Neural cell (in vitro differentiated cells): ENCODE measurements at regions not wholly inside any gene's neighbourhood (a gene's known extent, or its start where the extent isn't known, plus 50 kb on each side); places are given as distances from the start of the nearest gene placed in this dataset.

Experiments used
- H2AFZ ChIP-seq: fragments of 200-600, 300-800 bp; sonication (generic), shearing (Covaris generic); 2 replicates; pipeline ENCODE4 v1.6.0; 2014; ENCODE audit warnings: low read depth, mild to moderate bottlenecking, antibody characterized with exemption, low read length, moderate library complexity
- H3F3A ChIP-seq: fragments of 200-600 bp; shearing (Covaris generic); 2 replicates; pipeline ENCODE4 v1.6.1; 2016; ENCODE audit warnings: mild to moderate bottlenecking, moderate library complexity, mixed read lengths, antibody characterized with exemption, low read length; ENCODE audit not compliant: insufficient read depth, poor library complexity, severe bottlenecking
- H3K27ac ChIP-seq: fragments of 200-600, 300-800 bp; sonication (generic), shearing (Covaris generic); 2 replicates; pipeline ENCODE4 v1.5.1; 2014; ENCODE audit warnings: mild to moderate bottlenecking, low read length, moderate library complexity
- H3K27me3 ChIP-seq: fragments of 300-800, 200-600 bp; sonication (generic), shearing (Covaris generic); 2 replicates; pipeline ENCODE4 v1.6.0; 2014; ENCODE audit warnings: mild to moderate bottlenecking, low read depth, low read length, moderate library complexity; ENCODE audit not compliant: insufficient read depth
- H3K36me3 ChIP-seq: fragments of 300-800, 200-600 bp; sonication (generic), shearing (Covaris generic); 2 replicates; pipeline ENCODE4 v1.5.1; 2014; ENCODE audit warnings: mild to moderate bottlenecking, antibody characterized with exemption, low read length, moderate library complexity; ENCODE audit not compliant: insufficient read depth
- H3K4me2 ChIP-seq: fragments of 300-800, 200-600 bp; sonication (generic), shearing (Covaris generic); 2 replicates; pipeline ENCODE4 v1.6.0; 2014; ENCODE audit warnings: mild to moderate bottlenecking, low read length
- H3K4me3 ChIP-seq: fragments of 300-800, 200-600 bp; sonication (generic), shearing (Covaris generic); 2 replicates; pipeline ENCODE4 v1.5.1; 2014; ENCODE audit warnings: mild to moderate bottlenecking, low read length, moderate library complexity
- H3K79me2 ChIP-seq: fragments of 200-600 bp; shearing (Covaris generic); replicated peaks from 2 replicates; pipeline ENCODE4 v1.6.0; 2014; ENCODE audit warnings: mild to moderate bottlenecking, low read length, moderate library complexity; ENCODE audit not compliant: insufficient read depth
- H3K9ac ChIP-seq: fragments of 300-800, 200-600 bp; sonication (generic), shearing (Covaris generic); 2 replicates; pipeline ENCODE4 v1.6.1; 2016; ENCODE audit warnings: mild to moderate bottlenecking, low read length, mixed read lengths
- H3K9me2 ChIP-seq: fragments of 200-600 bp; shearing (Covaris generic); 2 replicates; pipeline ENCODE4 v1.6.1; 2016; ENCODE audit warnings: mild to moderate bottlenecking, low read length, mixed read lengths; ENCODE audit not compliant: insufficient read depth
- H3K9me3 ChIP-seq: fragments of 200-600, 300-800 bp; sonication (generic), shearing (Covaris generic); 2 replicates; pipeline ENCODE4 v1.6.1; 2016; ENCODE audit warnings: mild to moderate bottlenecking, mixed run types, low read length, moderate library complexity, mixed read lengths
- H4K20me1 ChIP-seq: fragments of 200-600 bp; shearing (Covaris generic); 2 replicates; pipeline ENCODE4 v1.6.1; 2016; ENCODE audit warnings: mild to moderate bottlenecking, mixed run types; ENCODE audit not compliant: insufficient read depth
- EP300 ChIP-seq: fragments of 450-650 bp; conservative IDR thresholded peaks from 2 replicates; pipeline ENCODE4 v1.6.1; 2014; ENCODE audit warnings: antibody characterized with exemption, mild to moderate bottlenecking, moderate library complexity; ENCODE audit not compliant: poor library complexity, severe bottlenecking
- EZH2 ChIP-seq: fragments of 200-600, 300-800 bp; shearing (Covaris generic), sonication (generic); IDR thresholded peaks from 2 replicates; pipeline ENCODE4 v1.6.1; 2014; ENCODE audit warnings: antibody characterized with exemption, low read length, borderline replicate concordance, mild to moderate bottlenecking; ENCODE audit not compliant: insufficient read depth, poor library complexity, severe bottlenecking
- MXI1 ChIP-seq: fragments of 450-650 bp; conservative IDR thresholded peaks from 2 replicates; pipeline ENCODE4 v1.6.1; 2014; ENCODE audit warnings: antibody characterized with exemption, mild to moderate bottlenecking; ENCODE audit not compliant: poor library complexity, severe bottlenecking
- POLR2AphosphoS5 ChIP-seq: IDR thresholded peaks from 2 replicates; pipeline ENCODE4 v1.6.1; 2012
- RAD21 ChIP-seq: fragments of 450-650 bp; conservative IDR thresholded peaks from 2 replicates; pipeline ENCODE4 v1.6.1; 2014; ENCODE audit warnings: antibody characterized with exemption, mild to moderate bottlenecking, moderate library complexity
- SMC3 ChIP-seq: fragments of 450-650 bp; conservative IDR thresholded peaks from 2 replicates; pipeline ENCODE4 v1.6.1; 2014; ENCODE audit warnings: antibody characterized with exemption, mild to moderate bottlenecking, moderate library complexity; ENCODE audit not compliant: poor library complexity
- TAF1 ChIP-seq: IDR thresholded peaks from 2 replicates; pipeline ENCODE4 v1.6.1; 2012; ENCODE audit warnings: low read depth
- TF ChIP-seq, protein P1 (sequence below): fragments of 450-650 bp; IDR thresholded peaks from 2 replicates; pipeline ENCODE4 v1.5.1; 2014; ENCODE audit warnings: antibody characterized with exemption, mild to moderate bottlenecking, moderate library complexity; ENCODE audit not compliant: poor library complexity, severe bottlenecking
- TF ChIP-seq, protein P2 (sequence below): IDR thresholded peaks from 2 replicates; pipeline ENCODE4 v1.6.1; 2012; ENCODE audit warnings: borderline replicate concordance

DNA sequence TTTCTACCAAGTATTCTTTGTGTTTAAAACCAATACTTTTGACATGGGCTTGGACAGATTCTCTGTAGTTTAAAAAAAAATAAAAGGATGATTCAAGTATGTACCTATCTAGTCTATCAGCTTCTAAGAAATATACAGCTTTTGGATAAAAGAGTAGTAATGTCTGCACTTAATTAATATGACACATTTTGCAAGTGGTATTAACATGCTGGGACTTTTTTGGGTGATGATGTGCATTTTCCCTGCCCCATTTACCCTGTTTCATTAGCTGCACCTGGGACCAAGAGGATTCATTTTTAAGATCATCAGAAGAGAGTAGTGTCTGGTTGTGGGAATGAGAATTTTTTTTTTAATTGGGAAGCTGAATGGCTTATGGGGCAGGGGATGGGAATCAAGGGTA lies 236.2 kb upstream of the KLF14 start:
- H3K27me3 ChIP-seq, result no peaks in the 10 kb centered on the region
- H3K9me2 ChIP-seq, result no peaks in the 10 kb centered on the region
- no peak overlapping the region for H3K4me3 ChIP-seq
- H3K9ac ChIP-seq, result no peak overlapping the region
- H4K20me1 ChIP-seq, result no peaks in the 10 kb centered on the region
- H2AFZ ChIP-seq, result no peak overlapping the region
- no peak overlapping the region for H3K4me2 ChIP-seq
- no peak overlapping the region for H3K27ac ChIP-seq
- H3K9me3 ChIP-seq, result no peaks in the 10 kb centered on the region
- TF ChIP-seq MXI1 (no peak), POLR2AphosphoS5 (no peak), EP300 (no peak), TAF1 (no peak), SMC3 (no peak), RAD21 (no peak)
- H3F3A ChIP-seq, result no peaks in the 10 kb centered on the region
- H3K36me3 ChIP-seq, result no peaks in the 10 kb centered on the region
- no peaks in the 10 kb centered on the region for H3K79me2 ChIP-seq

DNA sequence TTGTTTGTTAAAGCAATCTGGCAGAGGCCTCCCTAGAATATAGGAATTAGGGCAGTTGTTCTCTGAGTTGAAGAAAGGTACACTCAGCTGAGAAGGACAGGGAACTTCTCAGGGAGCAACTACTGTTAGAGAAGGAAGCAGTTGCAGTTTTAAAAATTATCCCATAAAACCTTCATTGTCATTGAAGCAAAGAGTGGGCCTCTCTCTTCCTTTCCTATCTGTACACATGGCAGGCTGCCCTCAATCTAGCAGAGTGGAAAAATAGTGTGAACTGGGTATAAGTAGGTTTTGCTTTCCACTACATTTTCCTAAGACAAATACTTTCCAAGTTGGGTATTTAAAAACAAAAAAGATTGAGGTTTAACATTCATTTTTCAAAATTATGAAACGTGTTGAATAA lies 236.7 kb upstream of the KLF14 start:
- Histone ChIP-seq H3K79me2 (no peaks in the 10 kb centered on the region), H3K27ac (no peak overlapping the region)

DNA sequence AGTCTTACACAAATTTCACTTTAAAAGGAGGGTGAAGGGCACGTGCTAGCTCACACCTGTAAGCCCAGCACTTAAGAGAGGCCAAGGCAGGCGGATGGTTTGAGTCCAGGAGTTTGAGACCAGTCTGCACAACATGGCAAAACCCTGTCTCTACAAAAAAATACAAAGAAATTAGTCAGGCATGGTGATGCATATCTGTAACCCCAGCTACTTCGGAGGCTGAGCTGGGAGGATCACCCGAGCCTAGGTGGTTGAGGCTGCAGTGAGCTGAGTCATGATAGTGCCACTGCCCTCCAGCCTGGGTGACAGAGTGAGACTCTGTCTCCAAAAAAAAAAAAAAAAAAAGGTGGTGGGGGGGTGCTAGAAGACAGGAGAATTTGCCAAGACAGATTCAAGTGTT lies 237.3 kb upstream of the KLF14 start:
- Histone ChIP-seq H4K20me1 (no peaks in the 10 kb centered on the region), H2AFZ (no peak overlapping the region), H3K4me2 (no peak overlapping the region), H3K9ac (no peak overlapping the region), H3K9me2 (no peaks in the 10 kb centered on the region), H3K79me2 (no peaks in the 10 kb centered on the region), H3K9me3 (no peaks in the 10 kb centered on the region), H3K4me3 (no peak overlapping the region), H3K36me3 (no peaks in the 10 kb centered on the region), H3K27me3 (no peaks in the 10 kb centered on the region), H3K27ac (no peak overlapping the region), H3F3A (no peaks in the 10 kb centered on the region)
- TF ChIP-seq EP300 (no peak), MXI1 (no peak), POLR2AphosphoS5 (no peak)

More for the DNA sequence above, 236.7 kb upstream of the KLF14 start:
- Histone ChIP-seq H3K9me3 (no peaks in the 10 kb centered on the region), H3K4me2 (no peak overlapping the region), H3F3A (no peaks in the 10 kb centered on the region), H3K9ac (no peak overlapping the region), H2AFZ (no peak overlapping the region), H3K36me3 (no peaks in the 10 kb centered on the region), H4K20me1 (no peaks in the 10 kb centered on the region), H3K9me2 (no peaks in the 10 kb centered on the region), H3K27me3 (no peaks in the 10 kb centered on the region), H3K4me3 (no peak overlapping the region)
- TF ChIP-seq POLR2AphosphoS5 (no peak), RAD21 (no peak), MXI1 (no peak), TAF1 (no peak), SMC3 (no peak)
- TF ChIP-seq, protein P1, sequence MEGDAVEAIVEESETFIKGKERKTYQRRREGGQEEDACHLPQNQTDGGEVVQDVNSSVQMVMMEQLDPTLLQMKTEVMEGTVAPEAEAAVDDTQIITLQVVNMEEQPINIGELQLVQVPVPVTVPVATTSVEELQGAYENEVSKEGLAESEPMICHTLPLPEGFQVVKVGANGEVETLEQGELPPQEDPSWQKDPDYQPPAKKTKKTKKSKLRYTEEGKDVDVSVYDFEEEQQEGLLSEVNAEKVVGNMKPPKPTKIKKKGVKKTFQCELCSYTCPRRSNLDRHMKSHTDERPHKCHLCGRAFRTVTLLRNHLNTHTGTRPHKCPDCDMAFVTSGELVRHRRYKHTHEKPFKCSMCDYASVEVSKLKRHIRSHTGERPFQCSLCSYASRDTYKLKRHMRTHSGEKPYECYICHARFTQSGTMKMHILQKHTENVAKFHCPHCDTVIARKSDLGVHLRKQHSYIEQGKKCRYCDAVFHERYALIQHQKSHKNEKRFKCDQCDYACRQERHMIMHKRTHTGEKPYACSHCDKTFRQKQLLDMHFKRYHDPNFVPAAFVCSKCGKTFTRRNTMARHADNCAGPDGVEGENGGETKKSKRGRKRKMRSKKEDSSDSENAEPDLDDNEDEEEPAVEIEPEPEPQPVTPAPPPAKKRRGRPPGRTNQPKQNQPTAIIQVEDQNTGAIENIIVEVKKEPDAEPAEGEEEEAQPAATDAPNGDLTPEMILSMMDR, result no peak

DNA sequence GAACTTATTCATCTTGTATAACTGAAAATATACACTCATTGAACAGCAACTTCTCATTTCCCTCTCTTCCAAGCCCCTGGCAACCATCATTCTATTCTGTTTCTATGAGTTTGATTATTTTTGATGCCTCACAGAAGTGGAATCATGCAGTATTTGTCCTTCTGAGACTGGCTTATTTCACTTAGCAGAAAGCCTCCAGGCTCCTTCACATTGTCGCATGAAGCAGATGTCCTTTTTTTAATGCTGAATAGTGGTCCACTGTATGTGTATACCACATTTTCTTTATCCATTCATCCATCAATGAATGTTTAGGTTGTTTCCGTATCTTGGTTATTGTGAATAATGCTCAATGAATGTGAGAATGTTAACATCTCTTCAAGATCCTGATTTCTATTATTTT lies 238.2 kb upstream of the KLF14 start:
- no peak overlapping the region for H3K4me3 ChIP-seq
- TF ChIP-seq MXI1 (no peak), EP300 (no peak), RAD21 (no peak), POLR2AphosphoS5 (no peak), SMC3 (no peak), TAF1 (no peak), EZH2 (no peak)
- TF ChIP-seq, protein P2, sequence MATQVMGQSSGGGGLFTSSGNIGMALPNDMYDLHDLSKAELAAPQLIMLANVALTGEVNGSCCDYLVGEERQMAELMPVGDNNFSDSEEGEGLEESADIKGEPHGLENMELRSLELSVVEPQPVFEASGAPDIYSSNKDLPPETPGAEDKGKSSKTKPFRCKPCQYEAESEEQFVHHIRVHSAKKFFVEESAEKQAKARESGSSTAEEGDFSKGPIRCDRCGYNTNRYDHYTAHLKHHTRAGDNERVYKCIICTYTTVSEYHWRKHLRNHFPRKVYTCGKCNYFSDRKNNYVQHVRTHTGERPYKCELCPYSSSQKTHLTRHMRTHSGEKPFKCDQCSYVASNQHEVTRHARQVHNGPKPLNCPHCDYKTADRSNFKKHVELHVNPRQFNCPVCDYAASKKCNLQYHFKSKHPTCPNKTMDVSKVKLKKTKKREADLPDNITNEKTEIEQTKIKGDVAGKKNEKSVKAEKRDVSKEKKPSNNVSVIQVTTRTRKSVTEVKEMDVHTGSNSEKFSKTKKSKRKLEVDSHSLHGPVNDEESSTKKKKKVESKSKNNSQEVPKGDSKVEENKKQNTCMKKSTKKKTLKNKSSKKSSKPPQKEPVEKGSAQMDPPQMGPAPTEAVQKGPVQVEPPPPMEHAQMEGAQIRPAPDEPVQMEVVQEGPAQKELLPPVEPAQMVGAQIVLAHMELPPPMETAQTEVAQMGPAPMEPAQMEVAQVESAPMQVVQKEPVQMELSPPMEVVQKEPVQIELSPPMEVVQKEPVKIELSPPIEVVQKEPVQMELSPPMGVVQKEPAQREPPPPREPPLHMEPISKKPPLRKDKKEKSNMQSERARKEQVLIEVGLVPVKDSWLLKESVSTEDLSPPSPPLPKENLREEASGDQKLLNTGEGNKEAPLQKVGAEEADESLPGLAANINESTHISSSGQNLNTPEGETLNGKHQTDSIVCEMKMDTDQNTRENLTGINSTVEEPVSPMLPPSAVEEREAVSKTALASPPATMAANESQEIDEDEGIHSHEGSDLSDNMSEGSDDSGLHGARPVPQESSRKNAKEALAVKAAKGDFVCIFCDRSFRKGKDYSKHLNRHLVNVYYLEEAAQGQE, result no peak
- TF ChIP-seq, protein P1, result no peak

More for the DNA sequence above, 238.2 kb upstream of the KLF14 start:
- H3K9ac ChIP-seq, result no peak overlapping the region
- H3K79me2 ChIP-seq, result no peaks in the 10 kb centered on the region
- H3K9me3 ChIP-seq, result no peaks in the 10 kb centered on the region
- H4K20me1 ChIP-seq, result no peaks in the 10 kb centered on the region
- no peaks in the 10 kb centered on the region for H3F3A ChIP-seq
- H3K27ac ChIP-seq, result no peak overlapping the region
- H2AFZ ChIP-seq, result no peak overlapping the region
- H3K4me2 ChIP-seq, result no peak overlapping the region
- H3K9me2 ChIP-seq, result no peaks in the 10 kb centered on the region
- H3K27me3 ChIP-seq, result no peaks in the 10 kb centered on the region
- no peaks in the 10 kb centered on the region for H3K36me3 ChIP-seq
